ENCODE measurements at regions not wholly inside any gene's neighbourhood (a gene's known extent, or its start where the extent isn't known, plus 50 kb on each side); places are given as distances from the start of the nearest gene placed in this dataset.

DNA sequence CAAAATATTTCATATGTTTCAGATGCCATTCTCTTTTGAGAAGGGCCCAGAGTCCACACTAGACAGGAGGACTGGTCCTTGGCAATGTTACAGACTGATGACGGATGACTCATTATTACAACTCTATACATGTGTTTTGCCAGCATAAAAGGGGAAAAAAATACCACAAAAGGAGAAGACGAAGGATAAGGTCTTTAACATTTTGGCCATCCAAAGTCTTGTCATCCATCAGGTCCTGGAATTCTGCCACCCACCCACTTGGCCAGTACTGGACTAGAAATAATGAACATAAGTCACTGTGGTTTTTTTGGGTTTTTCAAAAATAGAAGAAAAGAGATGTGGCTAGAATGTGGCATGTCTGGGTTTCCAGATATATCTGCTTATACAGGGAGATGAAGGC, 57.7 kb upstream of the BDNF start:
- TF ChIP-seq, protein P1, sequence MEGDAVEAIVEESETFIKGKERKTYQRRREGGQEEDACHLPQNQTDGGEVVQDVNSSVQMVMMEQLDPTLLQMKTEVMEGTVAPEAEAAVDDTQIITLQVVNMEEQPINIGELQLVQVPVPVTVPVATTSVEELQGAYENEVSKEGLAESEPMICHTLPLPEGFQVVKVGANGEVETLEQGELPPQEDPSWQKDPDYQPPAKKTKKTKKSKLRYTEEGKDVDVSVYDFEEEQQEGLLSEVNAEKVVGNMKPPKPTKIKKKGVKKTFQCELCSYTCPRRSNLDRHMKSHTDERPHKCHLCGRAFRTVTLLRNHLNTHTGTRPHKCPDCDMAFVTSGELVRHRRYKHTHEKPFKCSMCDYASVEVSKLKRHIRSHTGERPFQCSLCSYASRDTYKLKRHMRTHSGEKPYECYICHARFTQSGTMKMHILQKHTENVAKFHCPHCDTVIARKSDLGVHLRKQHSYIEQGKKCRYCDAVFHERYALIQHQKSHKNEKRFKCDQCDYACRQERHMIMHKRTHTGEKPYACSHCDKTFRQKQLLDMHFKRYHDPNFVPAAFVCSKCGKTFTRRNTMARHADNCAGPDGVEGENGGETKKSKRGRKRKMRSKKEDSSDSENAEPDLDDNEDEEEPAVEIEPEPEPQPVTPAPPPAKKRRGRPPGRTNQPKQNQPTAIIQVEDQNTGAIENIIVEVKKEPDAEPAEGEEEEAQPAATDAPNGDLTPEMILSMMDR (conservative IDR thresholded peaks at IDR 0.05; ENCODE audit: low read length): no peak
- H3K4me3 ChIP-seq (ENCODE audit: low read length): no peak overlapping the region
- DNase-seq (ENCODE audit: low read depth): peak; percentile 87

- no peak overlapping the region for H3K4me3 ChIP-seq (ENCODE audit: low read length)
- peak; percentile 34 for DNase-seq (ENCODE audit: low read depth)
- TF ChIP-seq, protein P1 (conservative IDR thresholded peaks at IDR 0.05; ENCODE audit: low read length): no peak
Measured at GRCh38 chr11:27754035-27755017, 54.1 kb upstream of the BDNF start.

Measured in AG10803 (cell line).